ENCODE measurements at regions not wholly inside any gene's neighbourhood (a gene's known extent, or its start where the extent isn't known, plus 50 kb on each side); places are given as distances from the start of the nearest gene placed in this dataset.

DNA sequence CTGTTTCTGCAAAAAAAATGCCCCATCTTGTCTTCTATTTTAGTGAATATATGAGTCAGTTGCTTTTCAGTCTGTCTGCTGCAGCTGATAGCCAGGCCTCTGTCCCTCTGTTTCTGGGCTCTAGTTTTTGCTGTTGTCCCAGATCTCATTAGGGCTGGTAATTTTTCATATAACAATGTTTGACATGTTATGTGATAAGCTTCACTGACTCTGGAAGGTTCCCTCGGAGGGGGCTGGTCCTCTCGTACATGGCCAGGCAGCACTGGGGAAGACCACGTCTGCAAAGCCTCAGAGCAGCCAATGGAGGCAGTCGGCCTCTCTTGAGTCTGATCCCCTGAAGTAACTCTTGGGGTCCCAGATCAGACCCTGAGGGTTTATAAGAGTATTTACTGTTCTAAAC, 223.8 kb downstream of the THBS2 start:
- TF ChIP-seq, protein P1, sequence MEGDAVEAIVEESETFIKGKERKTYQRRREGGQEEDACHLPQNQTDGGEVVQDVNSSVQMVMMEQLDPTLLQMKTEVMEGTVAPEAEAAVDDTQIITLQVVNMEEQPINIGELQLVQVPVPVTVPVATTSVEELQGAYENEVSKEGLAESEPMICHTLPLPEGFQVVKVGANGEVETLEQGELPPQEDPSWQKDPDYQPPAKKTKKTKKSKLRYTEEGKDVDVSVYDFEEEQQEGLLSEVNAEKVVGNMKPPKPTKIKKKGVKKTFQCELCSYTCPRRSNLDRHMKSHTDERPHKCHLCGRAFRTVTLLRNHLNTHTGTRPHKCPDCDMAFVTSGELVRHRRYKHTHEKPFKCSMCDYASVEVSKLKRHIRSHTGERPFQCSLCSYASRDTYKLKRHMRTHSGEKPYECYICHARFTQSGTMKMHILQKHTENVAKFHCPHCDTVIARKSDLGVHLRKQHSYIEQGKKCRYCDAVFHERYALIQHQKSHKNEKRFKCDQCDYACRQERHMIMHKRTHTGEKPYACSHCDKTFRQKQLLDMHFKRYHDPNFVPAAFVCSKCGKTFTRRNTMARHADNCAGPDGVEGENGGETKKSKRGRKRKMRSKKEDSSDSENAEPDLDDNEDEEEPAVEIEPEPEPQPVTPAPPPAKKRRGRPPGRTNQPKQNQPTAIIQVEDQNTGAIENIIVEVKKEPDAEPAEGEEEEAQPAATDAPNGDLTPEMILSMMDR (IDR thresholded peaks at IDR 0.05): no peak
- no peak for TF ChIP-seq TEAD4 (IDR thresholded peaks at IDR 0.05; ENCODE audit: borderline replicate concordance, insufficient read depth)
- 0 out of 4 replicates have a peak, but pooled peaks of 1 of the 2 experiments have one; percentile 46 for TF ChIP-seq EP300 (IDR thresholded peaks at IDR 0.05; ENCODE audit: borderline replicate concordance in 1 of 2, low read depth in 1 of 2, low read length in 1 of 2)
- TF ChIP-seq, protein P2, sequence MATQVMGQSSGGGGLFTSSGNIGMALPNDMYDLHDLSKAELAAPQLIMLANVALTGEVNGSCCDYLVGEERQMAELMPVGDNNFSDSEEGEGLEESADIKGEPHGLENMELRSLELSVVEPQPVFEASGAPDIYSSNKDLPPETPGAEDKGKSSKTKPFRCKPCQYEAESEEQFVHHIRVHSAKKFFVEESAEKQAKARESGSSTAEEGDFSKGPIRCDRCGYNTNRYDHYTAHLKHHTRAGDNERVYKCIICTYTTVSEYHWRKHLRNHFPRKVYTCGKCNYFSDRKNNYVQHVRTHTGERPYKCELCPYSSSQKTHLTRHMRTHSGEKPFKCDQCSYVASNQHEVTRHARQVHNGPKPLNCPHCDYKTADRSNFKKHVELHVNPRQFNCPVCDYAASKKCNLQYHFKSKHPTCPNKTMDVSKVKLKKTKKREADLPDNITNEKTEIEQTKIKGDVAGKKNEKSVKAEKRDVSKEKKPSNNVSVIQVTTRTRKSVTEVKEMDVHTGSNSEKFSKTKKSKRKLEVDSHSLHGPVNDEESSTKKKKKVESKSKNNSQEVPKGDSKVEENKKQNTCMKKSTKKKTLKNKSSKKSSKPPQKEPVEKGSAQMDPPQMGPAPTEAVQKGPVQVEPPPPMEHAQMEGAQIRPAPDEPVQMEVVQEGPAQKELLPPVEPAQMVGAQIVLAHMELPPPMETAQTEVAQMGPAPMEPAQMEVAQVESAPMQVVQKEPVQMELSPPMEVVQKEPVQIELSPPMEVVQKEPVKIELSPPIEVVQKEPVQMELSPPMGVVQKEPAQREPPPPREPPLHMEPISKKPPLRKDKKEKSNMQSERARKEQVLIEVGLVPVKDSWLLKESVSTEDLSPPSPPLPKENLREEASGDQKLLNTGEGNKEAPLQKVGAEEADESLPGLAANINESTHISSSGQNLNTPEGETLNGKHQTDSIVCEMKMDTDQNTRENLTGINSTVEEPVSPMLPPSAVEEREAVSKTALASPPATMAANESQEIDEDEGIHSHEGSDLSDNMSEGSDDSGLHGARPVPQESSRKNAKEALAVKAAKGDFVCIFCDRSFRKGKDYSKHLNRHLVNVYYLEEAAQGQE (IDR thresholded peaks at IDR 0.05; ENCODE audit: low read depth, low read length): no peak
- TF ChIP-seq RFX5 (IDR thresholded peaks at IDR 0.05; ENCODE audit: low read length): no peak
- TF ChIP-seq EZH2phosphoT487 (IDR thresholded peaks at IDR 0.05; ENCODE audit: borderline replicate concordance, low read depth): no peak
- TF ChIP-seq, protein P3, sequence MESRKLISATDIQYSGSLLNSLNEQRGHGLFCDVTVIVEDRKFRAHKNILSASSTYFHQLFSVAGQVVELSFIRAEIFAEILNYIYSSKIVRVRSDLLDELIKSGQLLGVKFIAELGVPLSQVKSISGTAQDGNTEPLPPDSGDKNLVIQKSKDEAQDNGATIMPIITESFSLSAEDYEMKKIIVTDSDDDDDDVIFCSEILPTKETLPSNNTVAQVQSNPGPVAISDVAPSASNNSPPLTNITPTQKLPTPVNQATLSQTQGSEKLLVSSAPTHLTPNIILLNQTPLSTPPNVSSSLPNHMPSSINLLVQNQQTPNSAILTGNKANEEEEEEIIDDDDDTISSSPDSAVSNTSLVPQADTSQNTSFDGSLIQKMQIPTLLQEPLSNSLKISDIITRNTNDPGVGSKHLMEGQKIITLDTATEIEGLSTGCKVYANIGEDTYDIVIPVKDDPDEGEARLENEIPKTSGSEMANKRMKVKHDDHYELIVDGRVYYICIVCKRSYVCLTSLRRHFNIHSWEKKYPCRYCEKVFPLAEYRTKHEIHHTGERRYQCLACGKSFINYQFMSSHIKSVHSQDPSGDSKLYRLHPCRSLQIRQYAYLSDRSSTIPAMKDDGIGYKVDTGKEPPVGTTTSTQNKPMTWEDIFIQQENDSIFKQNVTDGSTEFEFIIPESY (IDR thresholded peaks at IDR 0.05; ENCODE audit: borderline replicate concordance, low read depth): no peak
- TF ChIP-seq GABPA (IDR thresholded peaks at IDR 0.05; ENCODE audit: low read depth): no peak
- TF ChIP-seq TCF12 (IDR thresholded peaks at IDR 0.05): no peak
- no peak for TF ChIP-seq MEF2A (IDR thresholded peaks at IDR 0.05; ENCODE audit: borderline replicate concordance, low read depth)
- TF ChIP-seq RAD21 (IDR thresholded peaks at IDR 0.05; ENCODE audit: low read length): no peak
- TF ChIP-seq, protein P4, sequence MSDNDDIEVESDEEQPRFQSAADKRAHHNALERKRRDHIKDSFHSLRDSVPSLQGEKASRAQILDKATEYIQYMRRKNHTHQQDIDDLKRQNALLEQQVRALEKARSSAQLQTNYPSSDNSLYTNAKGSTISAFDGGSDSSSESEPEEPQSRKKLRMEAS (IDR thresholded peaks at IDR 0.05; ENCODE audit: low read depth): no peak
- TF ChIP-seq TAF1 (IDR thresholded peaks at IDR 0.05; ENCODE audit: borderline replicate concordance, low read depth, low read length): no peak
